EL (cell line): ENCODE measurements at regions not wholly inside any gene's neighbourhood (a gene's known extent, or its start where the extent isn't known, plus 50 kb on each side); places are given as distances from the start of the nearest gene placed in this dataset.
A peak's percentile ranks its signal among the peaks of the same experiment; 100 is the strongest.
"Not testable (repeated sequence)": the region's sequence is repeated elsewhere in the genome, so short reads cannot be mapped to it uniquely, and the experiment has no call there.

Source experiments
- DNase-seq: peaks from one replicate; pipeline ENCODE4 v3.0.0-alpha.2; 2016

- no peak for DNase-seq
These were observed 61.7 kb downstream of the KPNA2 start for GRCh38 chr17:68097161-68097805.

DNA sequence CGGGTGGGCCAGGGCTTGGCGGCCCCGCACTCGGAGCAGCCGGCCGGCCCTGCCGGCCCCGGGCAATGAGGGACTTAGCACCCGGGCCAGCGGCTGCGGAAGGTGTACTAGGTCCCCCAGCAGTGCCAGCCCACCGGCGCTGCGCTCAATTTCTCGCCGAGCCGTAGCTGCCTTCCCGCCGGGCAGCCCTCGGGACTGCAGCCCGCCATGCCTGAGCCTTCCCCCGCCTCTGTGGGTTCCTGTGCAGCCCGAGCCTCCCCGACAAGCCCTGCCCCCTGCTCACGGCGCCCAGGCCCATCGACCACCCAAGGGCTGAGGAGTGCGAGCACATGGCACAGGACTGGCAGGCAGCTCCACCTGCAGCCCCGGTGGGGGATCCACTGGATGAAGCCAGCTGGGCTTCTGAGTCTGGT, 63.8 kb downstream of the KPNA2 start:
- DNase-seq = not testable (repeated sequence)

DNA sequence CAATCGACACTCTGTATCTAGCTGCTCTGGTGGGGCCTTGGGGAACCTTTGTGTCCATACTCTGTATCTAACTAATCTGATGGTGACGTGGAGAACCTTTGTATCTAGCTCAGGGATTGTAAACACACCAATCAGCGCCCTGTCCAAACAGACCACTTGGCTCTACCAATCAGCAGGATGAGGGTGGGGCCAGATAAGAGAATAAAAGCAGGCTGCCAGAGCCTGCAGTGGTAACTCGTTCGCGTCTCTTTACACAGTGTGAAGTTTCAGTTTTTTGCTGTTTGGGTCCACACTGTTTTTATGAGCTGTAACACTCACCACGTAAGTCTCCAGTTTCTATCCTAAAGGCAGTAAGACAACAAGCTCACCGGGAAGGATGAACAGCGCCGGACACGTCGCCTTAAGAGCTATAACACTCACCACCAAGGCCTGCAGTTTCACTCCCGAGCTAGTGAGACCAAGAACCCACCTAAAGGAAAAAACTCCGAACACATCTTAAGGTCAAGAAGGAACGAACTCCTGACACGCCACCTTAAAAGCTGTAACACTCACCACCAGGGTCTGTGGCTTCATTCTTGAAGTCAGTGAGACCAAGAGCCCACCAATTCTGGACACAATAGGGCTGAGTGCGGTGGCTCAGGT, 64.6 kb downstream of the KPNA2 start:
- DNase-seq = no peak

DNA sequence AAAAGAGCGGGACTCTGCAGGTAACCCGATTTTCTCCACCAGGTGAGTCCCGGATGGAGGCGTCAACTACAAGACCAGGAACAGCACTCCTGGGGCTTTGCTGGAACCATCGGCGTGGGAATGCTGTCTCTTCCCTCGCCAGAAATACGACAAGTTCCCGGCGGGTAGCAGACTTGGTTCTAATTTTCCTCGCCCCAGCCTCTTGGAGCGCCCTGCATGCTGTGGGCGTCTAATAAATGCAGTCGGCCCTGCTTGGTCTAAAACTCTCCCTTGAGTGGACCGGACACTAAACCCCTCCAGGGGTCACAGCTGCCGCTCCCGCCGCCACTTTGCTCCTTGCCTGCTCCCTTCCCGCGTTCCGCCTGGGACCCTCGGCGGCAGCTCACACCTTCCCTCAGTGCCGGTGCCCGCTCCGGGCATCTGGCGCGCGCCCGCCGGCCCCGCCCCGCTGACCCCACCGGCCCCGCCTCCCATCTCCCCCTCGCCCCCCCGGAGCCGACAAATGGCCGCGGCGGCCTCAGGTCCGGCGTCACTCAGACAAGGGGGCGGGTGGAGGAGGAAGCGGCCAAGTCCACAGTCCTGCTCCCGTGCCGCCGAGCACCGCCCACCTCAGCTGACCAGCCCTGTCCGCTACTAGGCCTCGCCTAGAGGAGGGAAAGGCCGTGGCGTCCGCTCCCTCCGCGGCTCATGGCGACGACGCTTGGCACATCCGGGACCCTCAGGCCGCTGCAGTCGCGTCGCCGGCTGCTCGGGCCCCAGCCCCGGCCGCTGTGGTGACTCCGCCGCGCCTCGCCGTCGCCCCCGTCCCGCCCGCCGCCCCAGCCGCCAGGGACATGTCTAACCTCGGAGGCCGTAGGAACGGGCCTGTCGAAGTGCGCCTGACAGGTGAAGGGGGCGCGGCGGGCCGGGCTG, 65.8 kb downstream of the KPNA2 start:
- peak; percentile 95 for DNase-seq

GRCh38 chr17:68101987-68102314, 66.4 kb downstream of the KPNA2 start:
- no peak for DNase-seq

DNA sequence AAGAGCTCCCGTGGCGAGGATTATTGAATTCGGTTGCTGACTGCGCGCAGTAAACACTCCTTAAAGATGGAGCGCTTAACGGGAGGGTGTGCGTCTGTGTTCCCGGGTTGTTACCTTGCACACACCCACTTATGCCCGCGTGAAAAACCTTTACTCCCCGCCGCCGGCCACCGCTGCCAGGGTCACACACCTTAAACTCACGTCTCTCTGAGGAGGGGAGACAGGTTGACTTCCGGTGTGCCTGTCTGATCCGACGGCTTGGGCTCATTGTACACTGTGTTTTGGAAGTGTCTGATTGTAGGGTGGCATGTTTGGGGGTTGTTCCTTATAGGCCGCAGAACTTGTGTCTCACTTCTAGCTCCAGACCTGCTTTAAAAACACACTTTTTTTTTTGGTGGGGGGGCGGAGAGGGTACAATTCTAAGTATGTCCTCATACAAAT, 66.8 kb downstream of the KPNA2 start:
- DNase-seq = peak; percentile 17

- DNase-seq = no peak
These were observed 67.6 kb downstream of the KPNA2 start for GRCh38 chr17:68103148-68103547.

DNA sequence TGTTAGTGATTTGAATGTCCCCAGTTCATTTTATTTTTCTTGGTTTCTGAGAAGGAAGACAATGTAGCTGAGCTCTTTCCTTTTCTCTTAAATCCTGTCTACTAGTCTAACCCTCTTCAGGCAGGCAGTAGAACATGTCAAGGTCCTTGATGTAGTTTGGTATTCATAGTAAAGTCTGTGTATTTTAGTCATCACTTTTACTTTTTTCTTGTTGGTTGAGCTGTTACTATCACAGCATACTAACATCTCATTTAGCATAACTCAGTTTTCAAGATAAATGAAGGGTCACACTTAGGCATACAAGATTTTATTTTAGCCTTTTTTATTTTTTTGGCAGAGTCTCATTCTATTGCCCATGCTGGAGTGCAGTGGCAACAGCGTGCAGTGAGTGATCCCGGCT, 70.5 kb downstream of the KPNA2 start:
- DNase-seq = no peak

DNA sequence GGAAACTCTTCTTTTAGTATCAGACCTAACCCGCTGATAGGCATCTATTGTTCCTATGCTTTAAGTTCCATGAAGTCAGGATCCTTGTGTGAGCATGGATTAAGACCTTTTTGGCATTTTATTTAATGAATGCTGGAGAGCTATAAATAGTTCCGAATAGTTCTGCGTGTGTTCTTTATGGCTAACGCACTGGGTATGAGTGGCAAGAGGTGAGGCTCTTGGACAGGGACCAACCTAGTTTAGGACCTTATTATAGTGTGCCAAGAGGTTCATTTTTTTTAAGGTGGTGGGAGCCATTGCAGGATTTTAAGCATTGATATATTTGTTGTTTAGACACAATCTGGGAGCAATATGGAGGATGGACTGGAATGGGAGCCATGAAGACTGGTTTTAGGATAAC, 71.8 kb downstream of the KPNA2 start:
- no peak for DNase-seq

DNA sequence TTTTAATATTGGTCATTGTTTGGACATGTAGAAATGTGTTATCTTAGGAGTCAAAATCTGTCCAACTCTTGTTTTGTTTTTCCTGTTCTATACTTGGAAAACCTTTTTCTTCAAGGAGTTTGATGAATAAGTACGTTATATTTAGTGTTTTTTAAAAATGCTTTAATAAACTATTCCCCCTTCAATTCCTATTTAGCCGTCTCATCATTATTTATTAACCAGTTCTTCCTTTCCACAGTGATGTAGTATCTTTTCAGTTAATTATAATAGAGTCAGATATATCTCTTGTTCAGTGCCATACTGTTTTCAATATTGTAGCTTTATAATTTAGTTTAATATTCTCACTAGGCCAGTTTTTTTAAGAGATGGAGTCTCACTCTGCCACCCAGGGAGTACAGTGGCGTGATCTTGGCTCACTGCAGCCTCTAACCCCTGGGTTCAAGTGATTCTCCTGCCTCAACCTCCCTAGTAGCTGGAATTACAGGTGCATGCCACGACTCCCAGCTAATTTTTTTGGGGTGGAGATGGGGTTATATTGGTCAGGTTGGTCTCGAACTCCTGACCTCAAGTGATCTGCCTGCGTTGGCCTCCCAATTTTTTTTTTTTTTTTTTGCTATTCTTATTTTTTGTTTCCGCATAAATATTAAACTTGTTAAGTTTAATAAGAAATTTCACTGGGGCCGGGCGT, 72.9 kb downstream of the KPNA2 start:
- no peak for DNase-seq

DNA sequence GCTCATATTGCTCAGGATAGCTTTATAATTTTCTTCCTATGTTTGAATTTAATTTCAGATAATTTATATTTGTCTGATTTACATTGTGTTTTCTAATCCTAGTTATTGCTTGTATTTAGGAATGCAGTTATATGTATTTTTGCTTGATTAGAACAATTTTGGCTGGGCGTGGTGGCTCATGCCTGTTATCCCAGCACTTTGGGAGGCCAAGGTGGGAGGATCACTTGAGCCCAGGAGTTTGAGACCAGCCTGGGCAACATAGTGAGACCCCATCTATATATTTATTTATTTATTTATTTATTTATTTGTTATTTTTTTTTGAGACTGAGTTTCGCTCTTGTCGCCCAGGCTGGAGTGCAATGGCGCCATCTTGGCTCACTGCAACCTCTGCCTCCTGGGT, 73.9 kb downstream of the KPNA2 start:
- not testable (repeated sequence) for DNase-seq

- not testable (repeated sequence) for DNase-seq
These were observed 80.7 kb downstream of the KPNA2 start for GRCh38 chr17:68116211-68116610.

DNA sequence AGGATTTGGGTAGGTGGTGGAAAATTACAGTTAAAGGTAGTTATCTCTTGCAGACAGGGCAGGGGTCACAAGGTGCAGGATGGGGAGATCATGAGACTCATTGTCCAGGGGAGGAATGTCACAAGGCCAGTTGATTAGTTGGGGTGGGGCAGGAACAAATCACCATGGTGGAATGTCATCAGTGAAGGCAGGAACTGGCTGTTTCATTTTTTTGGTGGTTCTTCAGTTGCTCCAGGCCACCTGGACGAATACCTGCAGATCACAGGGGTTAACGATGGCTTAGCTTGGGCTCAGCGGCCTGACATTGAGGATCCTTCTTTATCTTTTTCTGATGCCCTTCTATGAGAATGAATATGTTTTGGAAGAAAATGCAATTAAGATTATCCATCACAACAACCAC, 87.1 kb downstream of the KPNA2 start:
- no peak for DNase-seq

DNA sequence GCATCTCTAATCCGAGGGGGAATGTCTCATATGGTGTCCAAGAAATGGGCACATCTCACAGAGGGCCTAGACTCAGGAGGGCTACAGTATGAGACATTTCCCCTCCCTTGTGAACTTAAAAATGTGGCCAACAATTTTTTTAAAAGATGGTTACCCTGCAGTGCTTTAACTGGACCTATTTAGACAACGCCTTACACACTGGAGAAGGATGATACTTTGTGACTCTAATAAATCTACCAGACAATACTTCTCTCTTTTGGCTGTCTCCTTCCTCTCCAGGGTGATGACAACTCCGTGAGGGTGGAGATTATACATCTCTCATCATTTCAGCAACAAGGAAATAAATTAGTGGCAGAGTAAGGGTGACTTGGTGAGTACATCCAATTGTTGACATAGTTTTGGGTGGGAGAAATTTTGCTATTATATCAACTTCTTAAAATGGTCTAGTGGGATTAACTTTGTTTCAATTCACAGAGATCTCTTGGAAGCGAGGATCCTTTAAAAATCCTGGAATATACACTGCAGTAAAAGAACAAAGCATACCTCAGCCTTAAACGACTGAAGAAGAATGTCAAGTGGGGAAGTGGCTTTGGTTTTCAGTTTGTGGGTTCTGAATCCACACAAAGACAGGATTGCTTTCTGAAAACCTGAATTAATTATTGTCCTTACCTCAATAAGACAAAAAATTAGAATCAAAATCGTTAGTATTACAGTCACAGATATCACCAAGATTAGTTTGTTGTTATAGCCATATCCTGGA, 89.8 kb downstream of the KPNA2 start:
- DNase-seq = no peak

DNA sequence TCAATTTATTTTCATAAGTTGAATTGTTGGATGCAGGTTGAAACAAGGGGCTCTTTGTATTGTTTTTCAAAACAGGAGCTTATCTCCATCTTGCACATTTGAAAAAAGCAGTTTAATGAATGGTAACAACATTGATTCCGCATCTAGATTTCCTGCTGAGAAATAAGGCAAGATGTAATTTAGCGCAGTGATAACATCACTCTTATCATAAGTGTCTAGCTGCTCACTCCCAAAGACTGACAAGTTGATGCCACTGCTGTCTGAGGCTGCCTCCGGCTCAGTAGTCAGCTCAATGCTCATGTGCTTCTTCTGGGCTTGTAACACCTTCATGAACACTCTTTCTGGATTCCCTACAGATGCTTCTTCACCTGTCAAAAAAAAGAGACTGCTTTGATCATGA, 92.4 kb downstream of the KPNA2 start:
- no peak for DNase-seq

GRCh38 chr17:68131456-68131855, 95.9 kb downstream of the KPNA2 start:
- DNase-seq = no peak

GRCh38 chr17:68133346-68134045, 98.0 kb downstream of the KPNA2 start:
- DNase-seq = no peak

DNA sequence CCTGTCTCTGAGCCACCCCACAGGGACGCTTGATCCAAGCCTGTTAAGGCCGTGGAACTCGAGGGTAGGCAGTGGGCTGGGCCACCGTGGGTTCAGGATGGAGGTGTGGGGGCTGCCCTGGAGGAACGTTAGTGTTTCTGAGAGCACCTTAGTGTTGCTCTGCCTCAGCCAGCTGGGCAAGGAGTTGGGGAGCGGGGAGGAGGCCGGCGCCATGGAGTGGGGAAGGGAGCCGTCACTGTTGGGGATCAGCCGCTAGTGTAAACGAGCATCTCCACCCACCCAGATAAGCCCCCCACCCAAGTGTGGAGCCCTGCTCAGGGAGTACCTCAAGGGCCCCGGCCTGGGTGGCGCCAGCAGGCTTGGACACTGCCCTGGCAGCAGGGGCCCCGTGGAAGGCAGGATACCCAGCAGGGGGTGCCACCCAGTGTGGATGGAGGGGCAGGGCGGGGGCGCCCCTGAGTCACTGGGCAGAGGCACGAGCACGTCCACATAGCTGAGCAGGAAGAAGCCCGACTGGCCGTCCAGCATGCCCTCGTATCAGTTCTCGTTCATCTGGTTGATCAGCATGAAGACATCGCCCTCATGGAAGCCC, 98.6 kb downstream of the KPNA2 start:
- no peak for DNase-seq

DNA sequence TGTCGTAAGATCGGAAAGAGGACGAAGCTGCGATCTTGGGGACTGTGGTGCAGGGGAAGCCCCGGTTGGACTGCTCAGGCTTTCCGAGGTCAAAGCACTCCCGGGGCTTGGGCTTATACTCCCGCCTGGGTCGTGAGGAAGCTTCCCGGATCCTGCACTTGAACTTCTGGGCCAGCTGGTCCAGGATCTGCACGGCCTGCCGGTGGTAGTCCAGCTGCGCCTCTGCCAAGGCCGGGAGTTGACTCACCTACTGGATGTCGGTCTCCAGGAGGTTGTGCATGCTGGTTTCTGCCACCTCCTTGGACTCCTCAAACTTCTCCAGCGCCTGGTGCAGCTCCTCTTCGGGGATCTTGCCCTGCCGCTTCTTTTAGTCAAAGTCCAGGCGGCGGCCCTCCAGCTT, 99.2 kb downstream of the KPNA2 start:
- DNase-seq = no peak

DNA sequence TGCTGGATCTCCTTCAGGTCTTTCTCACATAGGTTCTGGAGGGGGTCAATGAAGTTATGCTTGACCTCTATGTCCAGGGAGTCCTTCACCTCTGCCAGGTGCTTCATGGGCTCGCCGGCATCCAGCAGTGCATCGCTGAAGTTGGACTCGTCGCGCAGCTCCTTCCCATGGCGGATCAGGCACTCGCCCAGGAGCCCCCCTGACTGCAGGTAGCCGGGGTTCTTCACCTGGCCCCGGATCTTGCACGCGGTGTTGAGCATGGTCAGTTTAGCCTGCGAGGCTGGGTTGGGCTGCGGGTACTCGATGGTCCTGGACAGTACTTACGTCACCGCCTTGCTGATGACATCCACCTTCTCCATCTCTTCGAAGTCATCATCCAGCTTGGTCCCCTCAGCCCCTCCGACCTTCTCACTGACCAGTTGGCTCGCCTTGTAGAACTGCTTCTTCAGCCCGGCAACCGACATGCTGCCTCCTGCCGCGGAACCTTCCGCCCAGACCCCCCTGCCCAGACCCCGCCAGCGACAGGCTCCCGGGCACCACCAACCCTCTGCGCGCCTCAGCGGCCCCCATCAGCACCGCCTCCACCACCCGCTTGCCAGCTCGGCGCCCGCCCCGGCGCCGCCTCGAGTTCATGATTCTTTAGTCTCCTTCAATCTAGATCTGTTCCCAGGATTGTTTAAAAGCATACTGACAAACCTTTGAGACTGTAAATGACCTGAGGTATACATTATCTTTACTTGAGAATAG, 99.8 kb downstream of the KPNA2 start:
- DNase-seq = no peak

- peak; percentile 3 for DNase-seq
These were observed 105.5 kb downstream of the KPNA2 start for GRCh38 chr17:68141050-68141449.
